SK-N-SH treated with all-trans-retinoic acid at 6 μM for 48 hours (cell line): ENCODE measurements at regions not wholly inside any gene's neighbourhood (a gene's known extent, or its start where the extent isn't known, plus 50 kb on each side); places are given as distances from the start of the nearest gene placed in this dataset.

Experiments used
- CSDC2 ChIP-seq: fragments of 250-450 bp; sonication (Bioruptor Pico); IDR thresholded peaks from 2 replicates; pipeline ENCODE4 v1.5.0; 2020; ENCODE audit warnings: mild to moderate bottlenecking, moderate library complexity
- PATZ1 ChIP-seq: fragments of 250-450 bp; sonication (Bioruptor Pico); IDR thresholded peaks from 2 replicates; pipeline ENCODE4 v1.8.0; 2020; ENCODE audit warnings: mild to moderate bottlenecking, moderate library complexity, borderline replicate concordance
- RARB ChIP-seq: fragments of 250-450 bp; sonication (Bioruptor Pico); IDR thresholded peaks from 2 replicates; pipeline ENCODE4 v1.8.0; 2021; ENCODE audit warnings: mild to moderate bottlenecking, moderate library complexity
- ZNF565 ChIP-seq: fragments of 450-650 bp; formaldehyde crosslinking; conservative IDR thresholded peaks from 2 replicates; pipeline ENCODE4 v1.5.0; 2020; ENCODE audit warnings: low read depth, mild to moderate bottlenecking, moderate library complexity

GRCh38 chr12:27387473-27387872, 54.8 kb downstream of the BMAL2 start:
- TF ChIP-seq RARB, result no peak
- no peak for TF ChIP-seq PATZ1 (CRISPR knock-in tag)
- no peak for TF ChIP-seq CSDC2 (CRISPR knock-in tag)
- no peak for TF ChIP-seq ZNF565
